HG02798 (cell line): ENCODE measurements at regions not wholly inside any gene's neighbourhood (a gene's known extent, or its start where the extent isn't known, plus 50 kb on each side); places are given as distances from the start of the nearest gene placed in this dataset.
A peak's percentile ranks its signal among the peaks of the same experiment; 100 is the strongest.

Experiments used
- ATAC-seq: cut with Tn5 transposase; IDR thresholded peaks from one replicate; pipeline ENCODE4 v1.9.1; 2021; ENCODE audit warnings: mild to moderate bottlenecking; ENCODE audit not compliant: unreplicated experiment, poor library complexity

- ATAC-seq = no peak
Measured at GRCh38 chr3:152516216-152516615, 247.5 kb downstream of the MBNL1 start.

- ATAC-seq = no peak
Measured at GRCh38 chr3:152517502-152517901, 248.8 kb downstream of the MBNL1 start.

DNA sequence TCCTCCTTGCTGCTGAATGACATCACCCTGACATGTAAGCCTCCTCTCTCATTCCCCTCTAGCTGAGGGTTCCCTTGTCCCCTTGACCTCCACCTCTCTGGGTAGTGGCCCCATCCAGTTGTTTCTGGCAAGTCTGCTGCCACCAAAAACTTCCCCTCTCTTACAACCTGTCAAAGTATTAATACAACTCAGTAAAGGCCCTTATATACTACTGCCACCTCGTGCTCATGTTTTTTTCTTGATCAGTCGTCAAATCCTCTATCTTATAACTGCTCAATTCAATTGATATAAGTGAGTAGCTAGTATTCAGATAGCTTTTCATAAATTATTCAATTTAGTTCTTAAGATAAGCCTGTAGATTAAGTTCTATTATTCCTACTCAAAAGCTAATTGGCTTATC, 249.6 kb downstream of the MBNL1 start:
- no peak for ATAC-seq

GRCh38 chr3:152519376-152519775, 250.6 kb downstream of the MBNL1 start:
- peak; percentile 58 for ATAC-seq

- no peak for ATAC-seq
Measured at GRCh38 chr3:152522036-152522435, 253.3 kb downstream of the MBNL1 start.

GRCh38 chr3:152524198-152525140, 255.7 kb downstream of the MBNL1 start:
- ATAC-seq = peak; percentile 73

DNA sequence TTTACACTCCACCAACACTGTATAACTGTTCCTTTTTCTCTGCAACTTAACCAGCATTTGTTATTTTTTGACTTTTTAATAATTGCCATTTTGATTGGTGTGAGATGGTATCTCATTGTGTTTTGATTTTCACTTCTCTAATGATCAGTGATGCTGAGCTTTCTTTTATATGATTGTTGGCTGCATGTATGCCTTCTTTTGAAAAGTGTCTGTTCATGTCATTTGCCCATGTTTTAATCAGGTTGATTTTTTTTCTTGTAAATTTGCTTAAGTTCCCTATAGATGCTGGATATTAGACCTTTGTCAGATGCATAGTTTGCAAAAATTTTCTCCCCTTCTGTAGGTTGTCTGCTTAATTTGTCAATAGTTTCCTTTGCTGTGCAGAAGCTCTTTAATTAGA, 263.0 kb downstream of the MBNL1 start:
- no peak for ATAC-seq

DNA sequence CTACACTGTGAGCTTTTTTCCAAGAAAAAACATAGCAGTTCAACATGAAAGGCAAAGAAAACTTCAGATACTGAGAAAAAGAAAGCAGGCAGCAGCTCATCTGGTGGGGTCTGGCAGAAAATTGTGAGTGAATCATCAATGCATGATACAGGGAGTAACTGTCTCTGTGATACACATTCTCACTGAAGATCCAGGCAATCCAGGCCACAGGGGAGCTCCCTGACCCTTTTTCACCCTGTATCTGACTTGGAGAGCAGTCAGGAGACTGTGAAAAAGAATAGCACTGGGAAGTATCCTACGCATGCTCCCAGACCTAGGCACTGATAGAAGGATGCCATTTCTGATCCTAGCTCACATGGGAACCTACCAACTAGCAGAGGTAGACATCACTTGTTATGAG, 269.8 kb downstream of the MBNL1 start:
- ATAC-seq = no peak

DNA sequence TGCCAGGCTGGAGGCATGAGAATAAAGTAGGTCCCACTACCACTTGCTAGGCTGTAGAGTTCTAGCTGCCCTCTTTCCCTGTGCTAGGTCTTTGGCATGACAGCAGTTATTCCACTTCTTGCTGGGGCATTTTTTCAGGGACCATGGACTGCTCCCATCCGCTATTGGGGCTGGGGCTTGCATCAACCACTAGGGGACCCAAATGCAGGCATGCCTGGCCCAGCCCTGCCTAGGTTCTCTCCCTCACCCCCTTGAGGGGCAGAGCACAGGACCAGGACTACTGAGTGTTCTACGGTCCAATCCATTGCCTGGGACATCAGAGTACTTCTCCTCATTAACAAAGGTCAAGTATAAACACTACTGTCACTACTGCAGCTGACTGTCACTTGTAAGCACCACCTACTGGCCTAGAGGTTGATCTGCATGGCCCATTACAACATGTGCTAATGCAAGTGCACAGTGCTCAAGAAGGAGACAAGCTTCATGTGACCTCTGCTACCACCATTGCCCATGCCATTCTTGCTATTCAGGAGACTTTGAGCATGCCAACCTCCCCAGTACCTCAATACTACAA, 270.5 kb downstream of the MBNL1 start:
- ATAC-seq = peak; percentile 51

GRCh38 chr3:152540120-152540519, 271.4 kb downstream of the MBNL1 start:
- no peak for ATAC-seq

GRCh38 chr3:152547153-152547552, 278.4 kb downstream of the MBNL1 start:
- ATAC-seq = no peak

GRCh38 chr3:152549263-152549662, 280.5 kb downstream of the MBNL1 start:
- ATAC-seq = no peak

DNA sequence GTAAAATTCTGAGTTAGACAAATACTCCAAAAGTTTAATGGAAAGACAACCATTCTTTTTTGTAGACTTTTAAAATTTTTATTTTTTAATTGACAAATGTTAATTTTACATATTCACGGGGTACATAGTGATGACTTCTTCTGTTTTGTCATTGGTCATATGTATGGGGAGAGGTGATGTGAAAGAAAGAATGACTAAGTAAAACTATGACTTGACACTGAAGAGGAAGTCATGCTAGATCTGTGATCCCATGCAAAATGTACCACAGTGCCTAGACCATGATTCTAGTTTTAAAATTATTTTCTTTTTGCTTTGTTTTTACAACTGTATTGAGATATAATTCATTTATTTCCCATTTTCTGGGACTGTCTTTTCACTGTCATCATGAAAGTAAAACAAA, 281.6 kb downstream of the MBNL1 start:
- no peak for ATAC-seq

GRCh38 chr3:152554980-152555379, 280.0 kb upstream of the P2RY1 start:
- no peak for ATAC-seq

- ATAC-seq = no peak
Measured at GRCh38 chr3:152555666-152556291, 279.2 kb upstream of the P2RY1 start.

DNA sequence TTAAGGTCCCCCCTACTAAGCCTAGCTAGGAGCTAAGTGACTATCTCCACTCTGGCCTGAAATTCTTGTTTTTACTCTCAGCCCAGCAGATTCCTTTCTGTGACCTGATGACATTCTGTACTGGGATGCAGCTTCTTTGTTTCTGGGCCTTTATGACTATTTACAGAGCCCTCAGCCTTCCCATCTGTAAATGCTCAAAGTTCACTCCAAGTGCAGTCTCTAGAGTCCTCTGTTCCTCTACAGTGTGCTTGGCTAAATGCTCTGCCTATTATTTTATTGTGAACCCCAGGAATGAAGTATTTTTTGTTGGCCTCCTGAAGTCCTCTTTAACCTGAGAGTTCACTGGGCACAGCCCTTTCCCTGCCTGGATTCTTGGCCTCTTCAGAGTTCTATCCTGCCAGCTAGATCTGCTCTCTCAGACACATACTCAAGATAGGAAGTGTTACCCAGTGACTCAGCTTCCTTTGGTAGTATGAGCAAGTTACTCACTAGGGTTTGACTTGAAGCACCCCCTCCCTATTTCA, 278.1 kb upstream of the P2RY1 start:
- ATAC-seq = peak; percentile 75

- ATAC-seq = peak; percentile 71
Measured at GRCh38 chr3:152557302-152557999, 277.5 kb upstream of the P2RY1 start.

- no peak for ATAC-seq
Measured at GRCh38 chr3:152558386-152558785, 276.5 kb upstream of the P2RY1 start.

DNA sequence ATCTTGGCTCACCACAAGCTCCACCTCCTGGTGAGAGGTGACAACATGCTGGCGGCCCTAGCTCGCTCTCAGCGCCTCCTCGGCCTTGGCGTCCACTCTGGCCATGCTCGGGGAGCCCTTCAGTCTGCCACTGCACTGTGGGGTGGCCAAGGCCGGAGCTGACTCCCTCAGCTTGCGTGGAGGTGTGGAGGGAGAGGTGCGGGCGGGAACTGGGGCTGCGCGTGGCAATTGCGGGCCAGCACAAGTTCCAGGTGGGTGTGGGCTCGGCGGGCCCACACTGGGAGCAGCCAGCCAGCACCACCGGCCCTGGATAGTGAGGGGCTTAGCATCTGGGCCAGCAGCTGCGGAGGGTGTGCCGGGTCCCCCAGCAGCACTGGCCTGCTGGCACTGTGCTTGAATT, 275.7 kb upstream of the P2RY1 start:
- no peak for ATAC-seq

DNA sequence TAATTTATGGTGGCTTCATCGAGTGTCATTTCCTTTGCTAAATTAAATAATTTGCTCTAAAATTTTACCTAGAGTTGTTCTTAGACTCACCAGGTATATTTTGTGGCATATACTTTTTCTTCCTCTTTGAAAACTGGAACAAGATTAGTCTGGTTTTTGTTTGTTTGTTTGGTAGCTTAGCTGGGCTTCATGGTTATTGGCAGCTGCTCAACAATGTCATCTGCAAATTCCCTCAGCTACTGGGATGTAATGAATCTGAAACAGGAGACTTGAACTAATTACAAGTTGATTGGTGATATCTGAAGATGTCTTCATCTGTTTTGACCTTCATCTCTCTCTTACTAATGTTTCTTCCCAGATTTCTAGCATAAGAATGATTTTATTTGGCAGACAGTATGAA, 270.5 kb upstream of the P2RY1 start:
- ATAC-seq = no peak
